ENCODE measurements at regions not wholly inside any gene's neighbourhood (a gene's known extent, or its start where the extent isn't known, plus 50 kb on each side); places are given as distances from the start of the nearest gene placed in this dataset.

GRCh38 chr22:26109686-26110315, 59.5 kb upstream of the SEZ6L start:
- TF ChIP-seq CTCF (IDR thresholded peaks at IDR 0.05 in 4 of 5, conservative IDR thresholded peaks at IDR 0.05 in 1 of 5): no peak
- no peak for TF ChIP-seq POLR2A (IDR thresholded peaks at IDR 0.05)
